ENCODE measurements at regions not wholly inside any gene's neighbourhood (a gene's known extent, or its start where the extent isn't known, plus 50 kb on each side); places are given as distances from the start of the nearest gene placed in this dataset.

DNA sequence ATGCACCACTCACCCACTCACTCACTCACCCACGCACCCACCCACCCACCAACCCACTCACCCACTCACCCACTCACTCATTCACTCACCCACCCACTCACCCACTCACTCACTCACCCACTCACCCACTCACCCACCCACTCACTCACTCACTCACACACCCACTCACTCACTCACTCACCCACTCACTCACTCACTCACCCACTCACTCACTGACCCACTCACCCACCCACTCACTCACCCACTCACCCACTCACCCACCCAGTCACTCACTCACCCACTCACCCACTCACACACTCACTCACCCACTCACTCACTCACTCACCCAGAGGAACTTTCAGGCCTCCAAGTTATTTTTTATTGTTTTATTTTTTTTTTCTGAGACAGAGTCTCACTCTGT lies 93.1 kb upstream of the MKI67 start:
- TF ChIP-seq, protein P1, sequence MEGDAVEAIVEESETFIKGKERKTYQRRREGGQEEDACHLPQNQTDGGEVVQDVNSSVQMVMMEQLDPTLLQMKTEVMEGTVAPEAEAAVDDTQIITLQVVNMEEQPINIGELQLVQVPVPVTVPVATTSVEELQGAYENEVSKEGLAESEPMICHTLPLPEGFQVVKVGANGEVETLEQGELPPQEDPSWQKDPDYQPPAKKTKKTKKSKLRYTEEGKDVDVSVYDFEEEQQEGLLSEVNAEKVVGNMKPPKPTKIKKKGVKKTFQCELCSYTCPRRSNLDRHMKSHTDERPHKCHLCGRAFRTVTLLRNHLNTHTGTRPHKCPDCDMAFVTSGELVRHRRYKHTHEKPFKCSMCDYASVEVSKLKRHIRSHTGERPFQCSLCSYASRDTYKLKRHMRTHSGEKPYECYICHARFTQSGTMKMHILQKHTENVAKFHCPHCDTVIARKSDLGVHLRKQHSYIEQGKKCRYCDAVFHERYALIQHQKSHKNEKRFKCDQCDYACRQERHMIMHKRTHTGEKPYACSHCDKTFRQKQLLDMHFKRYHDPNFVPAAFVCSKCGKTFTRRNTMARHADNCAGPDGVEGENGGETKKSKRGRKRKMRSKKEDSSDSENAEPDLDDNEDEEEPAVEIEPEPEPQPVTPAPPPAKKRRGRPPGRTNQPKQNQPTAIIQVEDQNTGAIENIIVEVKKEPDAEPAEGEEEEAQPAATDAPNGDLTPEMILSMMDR (IDR thresholded peaks at IDR 0.05; ENCODE audit: extremely low read depth, insufficient read depth, missing control alignments): no peak
- in situ Hi-C loops (cut with MboI; ENCODE audit: low pct_unique_long_range_greater_than_20kb, low sequenced_read_pairs, unreplicated experiment): no loop called here

DNA sequence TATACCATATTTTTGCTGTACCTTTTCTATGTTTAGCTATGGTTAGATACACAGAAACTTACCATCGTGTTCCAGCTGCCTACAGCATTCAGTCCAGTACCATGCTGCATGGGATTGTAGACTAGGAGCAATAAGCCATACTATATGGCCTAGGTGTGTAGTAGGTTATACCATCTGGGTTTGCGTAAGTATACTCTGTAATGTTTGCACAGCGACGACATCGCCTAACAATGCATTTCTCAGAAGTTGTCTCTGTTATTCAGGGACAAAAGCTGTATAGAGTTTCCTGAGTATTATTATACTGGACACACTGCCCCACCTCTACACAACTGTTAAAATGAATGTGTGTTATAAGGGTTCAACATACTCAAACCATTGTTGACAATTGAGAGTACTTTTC lies 93.8 kb upstream of the MKI67 start:
- no peak for DNase-seq (ENCODE audit: low spot score)
- TF ChIP-seq, protein P1 (IDR thresholded peaks at IDR 0.05; ENCODE audit: extremely low read depth, insufficient read depth, missing control alignments): no peak
- in situ Hi-C loops (cut with MboI; ENCODE audit: low pct_unique_long_range_greater_than_20kb, low sequenced_read_pairs, unreplicated experiment): no loop called here

More for the DNA sequence above, 93.1 kb upstream of the MKI67 start:
- no peak for DNase-seq (ENCODE audit: low spot score)

DNA sequence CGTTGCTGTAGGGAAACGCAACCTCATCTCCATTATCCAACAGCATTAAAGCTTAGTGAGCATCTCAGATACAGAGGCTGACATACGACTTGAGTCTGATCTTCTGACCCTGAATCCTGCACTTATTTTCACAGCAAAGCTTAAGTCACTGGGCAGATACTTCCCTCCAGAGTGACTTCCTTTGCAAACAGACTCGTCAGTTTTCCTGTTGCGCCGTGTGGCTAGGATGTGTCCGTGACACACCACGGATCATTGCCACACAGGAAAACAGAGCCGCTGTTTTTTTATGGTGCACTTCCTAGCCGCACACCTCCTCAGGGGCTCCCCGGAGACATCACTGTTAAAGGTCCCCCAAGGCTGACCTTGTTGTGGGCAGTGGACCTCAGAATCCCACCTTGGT lies 94.9 kb upstream of the MKI67 start:
- no peak for DNase-seq (ENCODE audit: low spot score)
- in situ Hi-C loops (cut with MboI; ENCODE audit: low pct_unique_long_range_greater_than_20kb, low sequenced_read_pairs, unreplicated experiment): no loop called here

GRCh38 chr10:128221807-128222206 lies 95.6 kb upstream of the MKI67 start:
- in situ Hi-C loops (cut with MboI; ENCODE audit: low pct_unique_long_range_greater_than_20kb, low sequenced_read_pairs, unreplicated experiment): no loop called here
- DNase-seq (ENCODE audit: low spot score): no peak
- TF ChIP-seq, protein P1 (IDR thresholded peaks at IDR 0.05; ENCODE audit: extremely low read depth, insufficient read depth, missing control alignments): no peak

More for the DNA sequence above, 94.9 kb upstream of the MKI67 start:
- TF ChIP-seq, protein P1 (IDR thresholded peaks at IDR 0.05; ENCODE audit: extremely low read depth, insufficient read depth, missing control alignments): no peak

GRCh38 chr10:128222332-128222849 lies 96.2 kb upstream of the MKI67 start:
- DNase-seq (ENCODE audit: low spot score): no peak
- TF ChIP-seq, protein P1 (IDR thresholded peaks at IDR 0.05; ENCODE audit: extremely low read depth, insufficient read depth, missing control alignments): no peak
- in situ Hi-C loops (cut with MboI; ENCODE audit: low pct_unique_long_range_greater_than_20kb, low sequenced_read_pairs, unreplicated experiment): no loop called here

DNA sequence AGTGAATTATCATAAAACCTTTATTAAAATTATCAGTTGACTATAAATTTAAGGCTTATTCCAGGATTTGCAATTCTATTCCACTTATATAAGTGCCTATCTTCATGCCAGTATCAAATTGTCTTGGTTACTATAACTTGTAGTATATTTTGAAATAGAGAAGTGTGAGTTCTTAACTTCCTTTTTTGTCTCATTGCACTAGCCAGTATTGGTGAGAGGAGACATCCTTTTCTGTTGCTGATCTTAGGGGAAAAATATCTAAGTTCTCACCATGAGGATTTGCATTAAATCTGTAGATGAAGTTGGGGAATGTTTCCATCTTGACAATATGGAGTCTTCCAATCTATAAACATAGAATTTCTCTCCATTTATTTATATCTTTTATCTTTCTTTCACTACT lies 104.2 kb upstream of the MKI67 start:
- in situ Hi-C loops (cut with MboI; ENCODE audit: low pct_unique_long_range_greater_than_20kb, low sequenced_read_pairs, unreplicated experiment): no loop called here
- DNase-seq (ENCODE audit: low spot score): no peak
- TF ChIP-seq, protein P1 (IDR thresholded peaks at IDR 0.05; ENCODE audit: extremely low read depth, insufficient read depth, missing control alignments): no peak

- DNase-seq (ENCODE audit: low spot score): no peak
- TF ChIP-seq, protein P1 (IDR thresholded peaks at IDR 0.05; ENCODE audit: extremely low read depth, insufficient read depth, missing control alignments): no peak
- in situ Hi-C loops (cut with MboI; ENCODE audit: low pct_unique_long_range_greater_than_20kb, low sequenced_read_pairs, unreplicated experiment): no loop called here
These were observed 107.2 kb upstream of the MKI67 start for GRCh38 chr10:128233422-128233821.
